HepG2 (cell line): ENCODE measurements at regions not wholly inside any gene's neighbourhood (a gene's known extent, or its start where the extent isn't known, plus 50 kb on each side); places are given as distances from the start of the nearest gene placed in this dataset.

Experiments
- ATAC-seq: fragments of 200-7000 bp; cut with Tn5 transposase; 3 replicates; pipeline ENCODE4 v1.9.1; 2020; ENCODE audit warnings: mild to moderate bottlenecking, moderate library complexity
- BruUV-seq: library from RNA; stranded (reverse); fragments of 400-500 nt; replicated peaks from 2 replicates; lab custom pipeline; 2021; lab: Mats Ljungman, UMichigan
- CTCF ChIA-PET: fragments of 300-600 bp; formaldehyde crosslinking; extraction: SDS; loops from one replicate; lab custom pipeline; 2021; ENCODE audit warnings: low total read pairs, inconsistent platforms, low intra/inter-chr PET ratio; lab: Yijun Ruan, JAX
- POLR2A ChIA-PET: fragments of 350-600 bp; sonication (Branson Sonifier 250); formaldehyde crosslinking; loops from one replicate; lab custom pipeline; 2020; ENCODE audit warnings: antibody characterized with exemption, inconsistent platforms; lab: Yijun Ruan, JAX
- DNase-seq: peaks from one replicate; pipeline ENCODE4 v3.0.0-alpha.2; 2015; ENCODE audit warnings: low spot score
- FAIRE-seq: peaks from 3 replicates; lab custom pipeline; 2011; peaks lifted over from hg19 to GRCh38; lab: Jason Lieb, UNC
- H2AFZ ChIP-seq: one replicate; pipeline ENCODE4 v1.6.1; 2011; ENCODE audit warnings: low read length, inconsistent platforms
- H3K27ac ChIP-seq: fragments of 300-600 bp; 3 replicates; pipeline ENCODE4 v1.8.0; 2011; ENCODE audit warnings: mixed run types, mild to moderate bottlenecking, mixed read lengths, low read length, inconsistent platforms; ENCODE audit not compliant: insufficient read depth; ENCODE audit errors: extremely low read length
- H3K27me3 ChIP-seq, 2 experiments: fragments of 200-600 bp in 1 of 2; 2 replicates in 1 of 2; 3 replicates in 1 of 2; pipeline versions ENCODE4 v1.6.0 to v1.8.0; 2011; ENCODE audit warnings: low read length in 2 of 2, mild to moderate bottlenecking in 2 of 2, moderate library complexity in 2 of 2, inconsistent platforms in 1 of 2; ENCODE audit not compliant: insufficient read depth in 2 of 2, control insufficient read depth in 1 of 2
- H3K36me3 ChIP-seq, 2 experiments: fragments of 200-600 bp in 1 of 2; replicated peaks in 1 of 2; 2 replicates in 1 of 2; 3 replicates in 1 of 2; pipeline versions ENCODE4 v1.5.1 to v1.8.0; 2011; ENCODE audit warnings: low read length in 2 of 2, inconsistent platforms in 1 of 2; ENCODE audit not compliant: insufficient read depth in 2 of 2, control insufficient read depth in 1 of 2
- H3K4me1 ChIP-seq: 2 replicates; pipeline ENCODE4 v1.5.1; 2012; ENCODE audit warnings: low read length, inconsistent platforms; ENCODE audit not compliant: insufficient read depth
- H3K4me2 ChIP-seq: 2 replicates; pipeline ENCODE4 v1.6.0; 2011; ENCODE audit warnings: low read depth, low read length, inconsistent platforms
- H3K4me3 ChIP-seq, 3 experiments: fragments of 200-600 bp in 1 of 3; sonication (generic), shearing (Covaris generic) in 1 of 3; replicated peaks in 1 of 3; 2 replicates each; pipeline ENCODE4 v1.5.1; 2011 to 2016; ENCODE audit warnings: low read length in 3 of 3, inconsistent platforms in 2 of 3, low read depth in 2 of 3, mild to moderate bottlenecking in 2 of 3, control low read depth in 1 of 3, mixed read lengths in 1 of 3; ENCODE audit not compliant: insufficient read depth in 1 of 3
- H3K79me2 ChIP-seq: one replicate; pipeline ENCODE4 v1.6.1; 2011; ENCODE audit warnings: low read length, inconsistent platforms; ENCODE audit not compliant: insufficient read depth
- H3K9ac ChIP-seq: 2 replicates; pipeline ENCODE4 v1.6.0; 2011; ENCODE audit warnings: mild to moderate bottlenecking, low read depth, low read length, inconsistent platforms; ENCODE audit not compliant: insufficient read depth
- H3K9me3 ChIP-seq: 2 replicates; pipeline ENCODE4 v1.5.1; 2012; ENCODE audit warnings: mild to moderate bottlenecking, low read length
- H4K20me1 ChIP-seq: 2 replicates; pipeline ENCODE4 v1.6.0; 2011; ENCODE audit warnings: inconsistent platforms, mild to moderate bottlenecking, low read length, moderate library complexity; ENCODE audit not compliant: insufficient read depth
- HNF4G ChIP-seq, 2 experiments: sonication (generic) in 1 of 2; formaldehyde crosslinking in 1 of 2; IDR thresholded peaks; 2 replicates each; pipeline versions ENCODE4 v1.4.0 to v1.6.1; 2011 to 2020; ENCODE audit warnings: borderline replicate concordance in 2 of 2, low read depth in 2 of 2, mild to moderate bottlenecking in 2 of 2, low read length in 1 of 2, missing genetic modification reagents in 1 of 2, moderate library complexity in 1 of 2
- NFIB ChIP-seq: sonication (generic); formaldehyde crosslinking; IDR thresholded peaks from 2 replicates; pipeline ENCODE4 v1.9.0; 2021; ENCODE audit warnings: missing genetic modification reagents, mild to moderate bottlenecking, borderline replicate concordance
- SMC3 ChIP-seq: IDR thresholded peaks from 2 replicates; pipeline ENCODE4 v1.6.1; 2011; ENCODE audit warnings: low read length, improper control_type of control experiment
- ZHX2 ChIP-seq, 2 experiments: sonication (generic) in 1 of 2; formaldehyde crosslinking in 1 of 2; IDR thresholded peaks; 2 replicates each; pipeline versions ENCODE4 v1.6.1 to v1.9.0; 2014 to 2022; ENCODE audit warnings: antibody characterized with exemption in 1 of 2, borderline replicate concordance in 1 of 2, inconsistent platforms in 1 of 2, low read depth in 1 of 2, missing genetic modification reagents in 1 of 2
- ZNF547 ChIP-seq: sonication (generic); formaldehyde crosslinking; IDR thresholded peaks from 2 replicates; pipeline ENCODE4 v1.5.1; 2020; ENCODE audit warnings: mild to moderate bottlenecking, missing genetic modification reagents
- WGBS: methylation state at CpG from one replicate; pipeline ENCODE4 v1.1.6; 2017; ENCODE audit warnings: low lambda C conversion rate; 5-methylcytosine and 5-hydroxymethylcytosine counted together
- in situ Hi-C: cut with HindIII; loops from 2 replicates; pipeline ENCODE4 v1.10.0; 2017; ENCODE audit warnings: low pct_unique_long_range_greater_than_20kb; ENCODE audit not compliant: extremely low pct_ligation_motif_present
- intact Hi-C: fragments of 100-400 bp; cut with micrococcal nuclease; formaldehyde crosslinking; loops from one replicate; pipeline ENCODE4 v1.10.0; 2022; ENCODE audit not compliant: unreplicated experiment

GRCh38 chr7:45999541-45999940 lies 78.5 kb upstream of the IGFBP3 start (continued):
- TF ChIP-seq ZHX2 (IDR thresholded peaks at IDR 0.05; ENCODE audit: low read depth) (no peak), ZHX2 (CRISPR knock-in tag; IDR thresholded peaks at IDR 0.05; ENCODE audit: borderline replicate concordance) (no peak)

GRCh38 chr7:45998506-45998905 lies 77.4 kb upstream of the IGFBP3 start:
- in situ Hi-C loops: no loop called here
- ATAC-seq: no peak
- Histone ChIP-seq H3K79me2 (no peaks in the 10 kb centered on the region), H3K9ac (no peak overlapping the region), H2AFZ (no peak overlapping the region), H3K36me3 (no peaks in the 10 kb centered on the region), H3K4me1 (peaks cover 20% of the 10 kb centered on the region; the same call in 1 of the 2 replicates), H3K4me2 (no peak overlapping the region), H3K27me3 (peaks cover 0 to 4% of the 10 kb centered on the region in 2 experiments; a peak in 2 of 5 replicates), H4K20me1 (no peaks in the 10 kb centered on the region), H3K9me3 (peaks cover 8% of the 10 kb centered on the region), H3K27ac (no peak overlapping the region), H3K4me3 (no peak overlapping the region)
- no TSS peak for BruUV-seq
- WGBS: 0% methylated on average over 1 of the region's 1 CpG
- TF ChIP-seq ZNF547 (CRISPR knock-in tag) (no peak), SMC3 (no peak), HNF4G (IDR thresholded peaks at IDR 0.05; ENCODE audit: borderline replicate concordance, low read depth, low read length) (no peak), HNF4G (CRISPR knock-in tag; IDR thresholded peaks at IDR 0.05; ENCODE audit: borderline replicate concordance, low read depth) (no peak), NFIB (CRISPR knock-in tag) (no peak)
- DNase-seq: no peak
- ChIA-PET CTCF (no interaction called here), POLR2A (no interaction called here)
- intact Hi-C loops: no loop called here
- FAIRE-seq: no peak
